H9 (cell line): ENCODE measurements at regions not wholly inside any gene's neighbourhood (a gene's known extent, or its start where the extent isn't known, plus 50 kb on each side); places are given as distances from the start of the nearest gene placed in this dataset.

ENCODE experiments used
- DNase-seq: peaks from one replicate; pipeline ENCODE4 v3.0.0-alpha.2; 2017
- H2AFZ ChIP-seq: one replicate; pipeline ENCODE4 v1.6.1; 2013; ENCODE audit warnings: mild to moderate bottlenecking, low read length, control low read depth, moderate library complexity
- H2AK5ac ChIP-seq: 2 replicates; pipeline ENCODE4 v1.6.1; 2013; ENCODE audit warnings: low read length, control low read depth, mixed read lengths; ENCODE audit not compliant: insufficient read length
- H2BK120ac ChIP-seq: one replicate; pipeline ENCODE4 v1.6.1; 2013; ENCODE audit warnings: low read depth, mild to moderate bottlenecking, low read length, control low read depth, inconsistent platforms; ENCODE audit not compliant: poor library complexity, severe bottlenecking
- H2BK12ac ChIP-seq: 2 replicates; pipeline ENCODE4 v1.6.1; 2013; ENCODE audit warnings: low read length, control low read depth, mixed read lengths, low read depth; ENCODE audit not compliant: insufficient read length
- H2BK15ac ChIP-seq: 2 replicates; pipeline ENCODE4 v1.6.1; 2013; ENCODE audit warnings: low read depth, low read length, control low read depth
- H2BK20ac ChIP-seq: one replicate; pipeline ENCODE4 v1.6.1; 2013; ENCODE audit warnings: low read depth, mild to moderate bottlenecking, low read length, control low read depth, inconsistent platforms; ENCODE audit not compliant: poor library complexity, severe bottlenecking
- H2BK5ac ChIP-seq: 2 replicates; pipeline ENCODE4 v1.6.1; 2013; ENCODE audit warnings: low read length, control low read depth, mixed read lengths; ENCODE audit not compliant: insufficient read length
- H3K14ac ChIP-seq: 2 replicates; pipeline ENCODE4 v1.6.1; 2013; ENCODE audit warnings: low read length, control low read depth; ENCODE audit not compliant: insufficient read depth
- H3K18ac ChIP-seq: 2 replicates; pipeline ENCODE4 v1.6.1; 2013; ENCODE audit warnings: low read depth, mild to moderate bottlenecking, mixed read lengths, low read length, control low read depth; ENCODE audit not compliant: insufficient read length
- H3K23ac ChIP-seq: 2 replicates; pipeline ENCODE4 v1.6.1; 2013; ENCODE audit warnings: low read length, control low read depth, mixed read lengths, low read depth; ENCODE audit not compliant: insufficient read length
- H3K23me2 ChIP-seq: 2 replicates; pipeline ENCODE4 v1.6.1; 2013; ENCODE audit warnings: low read depth, mild to moderate bottlenecking, mixed read lengths, low read length, control low read depth; ENCODE audit not compliant: insufficient read length, poor library complexity, severe bottlenecking
- H3K27ac ChIP-seq: 2 replicates; pipeline ENCODE4 v1.5.1; 2013; ENCODE audit warnings: low read length, control low read depth, mixed read lengths, low read depth; ENCODE audit not compliant: insufficient read length
- H3K27me3 ChIP-seq: 2 replicates; pipeline ENCODE4 v1.6.1; 2013; ENCODE audit warnings: low read length, control low read depth, inconsistent platforms; ENCODE audit not compliant: insufficient read depth
- H3K4ac ChIP-seq: 2 replicates; pipeline ENCODE4 v1.6.1; 2013; ENCODE audit warnings: low read depth, mild to moderate bottlenecking, control low read depth, inconsistent platforms, low read length, moderate library complexity
- H3K4me1 ChIP-seq: 2 replicates; pipeline ENCODE4 v1.6.1; 2013; ENCODE audit warnings: low read length, control low read depth, inconsistent platforms; ENCODE audit not compliant: insufficient read depth
- H3K4me2 ChIP-seq: 2 replicates; pipeline ENCODE4 v1.6.1; 2013; ENCODE audit warnings: low read length, control low read depth, mixed read lengths; ENCODE audit not compliant: insufficient read length, insufficient read depth
- H3K56ac ChIP-seq: 2 replicates; pipeline ENCODE4 v1.6.1; 2013; ENCODE audit warnings: low read depth, mild to moderate bottlenecking, mixed read lengths, low read length, control low read depth; ENCODE audit not compliant: insufficient read length
- H3K79me1 ChIP-seq: 2 replicates; pipeline ENCODE4 v1.6.1; 2013; ENCODE audit warnings: low read depth, mild to moderate bottlenecking, moderate library complexity, low read length, control low read depth, inconsistent platforms; ENCODE audit not compliant: insufficient read depth, poor library complexity, severe bottlenecking
- H3K79me2 ChIP-seq: 2 replicates; pipeline ENCODE4 v1.6.1; 2013; ENCODE audit warnings: low read length, control low read depth, inconsistent platforms; ENCODE audit not compliant: insufficient read depth
- H3K9ac ChIP-seq: 2 replicates; pipeline ENCODE4 v1.6.1; 2013; ENCODE audit warnings: low read length, control low read depth, mixed read lengths; ENCODE audit not compliant: insufficient read length; ENCODE audit errors: extremely low read depth
- H3K9me3 ChIP-seq: one replicate; pipeline ENCODE4 v1.6.1; 2013; ENCODE audit warnings: low read depth, low read length, inconsistent platforms; ENCODE audit not compliant: control insufficient read depth
- H3T11ph ChIP-seq: one replicate; pipeline ENCODE4 v1.6.1; 2013; ENCODE audit warnings: mild to moderate bottlenecking, low read length, control low read depth, inconsistent platforms
- H4K20me1 ChIP-seq: one replicate; pipeline ENCODE4 v1.6.1; 2013; ENCODE audit not compliant: control insufficient read depth, insufficient read length, insufficient read depth
- H4K5ac ChIP-seq: 2 replicates; pipeline ENCODE4 v1.6.1; 2013; ENCODE audit warnings: low read depth, mild to moderate bottlenecking, mixed read lengths, low read length, control low read depth; ENCODE audit not compliant: insufficient read length
- H4K8ac ChIP-seq: replicated peaks from 2 replicates; pipeline ENCODE4 v1.6.1; 2013; ENCODE audit warnings: low read length, control low read depth, mixed read lengths, low read depth; ENCODE audit not compliant: insufficient read length
- H4K91ac ChIP-seq: 2 replicates; pipeline ENCODE4 v1.6.1; 2013; ENCODE audit warnings: low read depth, mild to moderate bottlenecking, moderate library complexity, mixed read lengths, low read length, control low read depth; ENCODE audit not compliant: insufficient read length
- H3K27ac Mint-ChIP-seq, 3 experiments: 2 replicates in 2 of 3; 3 replicates in 1 of 3; pipeline ENCODE4 v1.8.0; 2020 to 2021; ENCODE audit warnings: mixed read lengths in 3 of 3, mild to moderate bottlenecking in 1 of 3, moderate library complexity in 1 of 3
- H3K27me3 Mint-ChIP-seq: 2 replicates; pipeline ENCODE4 v1.8.0; 2021; ENCODE audit warnings: low read depth, mild to moderate bottlenecking, moderate library complexity, mixed read lengths
- H3K36me3 Mint-ChIP-seq, 3 experiments: 2 replicates in 2 of 3; 3 replicates in 1 of 3; pipeline ENCODE4 v1.8.0; 2020 to 2021; ENCODE audit warnings: low read depth in 3 of 3, mixed read lengths in 3 of 3; ENCODE audit not compliant: insufficient read depth in 1 of 3
- H3K4me1 Mint-ChIP-seq, 2 experiments: 2 replicates each; pipeline ENCODE4 v1.8.0; 2020; ENCODE audit warnings: mixed read lengths in 2 of 2
- H3K4me3 Mint-ChIP-seq, 2 experiments: 2 replicates in 1 of 2; 3 replicates in 1 of 2; pipeline ENCODE4 v1.8.0; 2020 to 2021; ENCODE audit warnings: mild to moderate bottlenecking in 2 of 2, mixed read lengths in 2 of 2, moderate library complexity in 1 of 2
- H3K9me3 Mint-ChIP-seq, 2 experiments: 2 replicates in 1 of 2; 3 replicates in 1 of 2; pipeline ENCODE4 v1.8.0; 2020; ENCODE audit warnings: mild to moderate bottlenecking in 2 of 2, mixed read lengths in 2 of 2, moderate library complexity in 1 of 2
- WGBS: extraction: QIAGEN DNeasy Blood & Tissue Kit; methylation state at CpG from one replicate; pipeline ENCODE4 v1.1.7; 2013; ENCODE audit warnings: missing lambda C conversion rate, low lambda C conversion rate, mixed read lengths; ENCODE audit not compliant: insufficient read length; ENCODE audit errors: extremely low coverage; 5-methylcytosine and 5-hydroxymethylcytosine counted together
- TF ChIP-seq, protein P1 (sequence below): fragments of 200-600 bp; sonication (generic); conservative IDR thresholded peaks from 3 replicates; pipeline ENCODE4 v1.8.0; 2021; ENCODE audit warnings: antibody characterized with exemption, mild to moderate bottlenecking

- peaks cover 6 to 8% of the 10 kb centered on the region in 2 experiments; a peak in 4 of 5 replicates for H3K9me3 Mint-ChIP-seq
- no peak overlapping the region for H4K8ac ChIP-seq
- H3K27ac ChIP-seq, result no peak overlapping the region
- H2AFZ ChIP-seq, result no peak overlapping the region
- no peaks in the 10 kb centered on the region for H3K79me2 ChIP-seq
- H2BK15ac ChIP-seq, result no peak overlapping the region
- H3K14ac ChIP-seq, result no peak overlapping the region
- H2AK5ac ChIP-seq, result no peak overlapping the region
- H2BK5ac ChIP-seq, result no peak overlapping the region
- H2BK20ac ChIP-seq, result no peak overlapping the region
- no peak overlapping the region for H4K5ac ChIP-seq
- H3K9me3 ChIP-seq, result peaks cover under 1% of the 10 kb centered on the region
- H3K18ac ChIP-seq, result no peak overlapping the region
- peaks cover 9% of the 10 kb centered on the region for H3K23me2 ChIP-seq
- H4K20me1 ChIP-seq, result no peaks in the 10 kb centered on the region
- H2BK12ac ChIP-seq, result no peak overlapping the region
- no peak overlapping the region for H3K56ac ChIP-seq
- no peak overlapping the region for H3K27ac Mint-ChIP-seq
- H3K4me1 ChIP-seq, result no peaks in the 10 kb centered on the region; the same call in 1 of the 2 replicates
- TF ChIP-seq, protein P1, sequence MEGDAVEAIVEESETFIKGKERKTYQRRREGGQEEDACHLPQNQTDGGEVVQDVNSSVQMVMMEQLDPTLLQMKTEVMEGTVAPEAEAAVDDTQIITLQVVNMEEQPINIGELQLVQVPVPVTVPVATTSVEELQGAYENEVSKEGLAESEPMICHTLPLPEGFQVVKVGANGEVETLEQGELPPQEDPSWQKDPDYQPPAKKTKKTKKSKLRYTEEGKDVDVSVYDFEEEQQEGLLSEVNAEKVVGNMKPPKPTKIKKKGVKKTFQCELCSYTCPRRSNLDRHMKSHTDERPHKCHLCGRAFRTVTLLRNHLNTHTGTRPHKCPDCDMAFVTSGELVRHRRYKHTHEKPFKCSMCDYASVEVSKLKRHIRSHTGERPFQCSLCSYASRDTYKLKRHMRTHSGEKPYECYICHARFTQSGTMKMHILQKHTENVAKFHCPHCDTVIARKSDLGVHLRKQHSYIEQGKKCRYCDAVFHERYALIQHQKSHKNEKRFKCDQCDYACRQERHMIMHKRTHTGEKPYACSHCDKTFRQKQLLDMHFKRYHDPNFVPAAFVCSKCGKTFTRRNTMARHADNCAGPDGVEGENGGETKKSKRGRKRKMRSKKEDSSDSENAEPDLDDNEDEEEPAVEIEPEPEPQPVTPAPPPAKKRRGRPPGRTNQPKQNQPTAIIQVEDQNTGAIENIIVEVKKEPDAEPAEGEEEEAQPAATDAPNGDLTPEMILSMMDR, result no peak
- H3K36me3 Mint-ChIP-seq, result peaks cover 0 to under 1% (median 0%) of the 10 kb centered on the region in 3 experiments; a peak in 3 of 7 replicates
- no peak overlapping the region for H3K4ac ChIP-seq
- no peak overlapping the region for H3K4me2 ChIP-seq
- no peak overlapping the region for H3K4me3 Mint-ChIP-seq
- H3K9ac ChIP-seq, result no peak overlapping the region
- no peak overlapping the region for H3T11ph ChIP-seq
- H3K23ac ChIP-seq, result no peak overlapping the region
- no peaks in the 10 kb centered on the region for H3K79me1 ChIP-seq
- DNase-seq, result no peak
- H2BK120ac ChIP-seq, result no peak overlapping the region
- H3K4me1 Mint-ChIP-seq, result peaks cover 0 to 19% of the 10 kb centered on the region in 2 experiments
- peaks cover 73% of the 10 kb centered on the region for H3K27me3 Mint-ChIP-seq
- peaks cover 28% of the 10 kb centered on the region; the same call in 1 of the 2 replicates for H3K27me3 ChIP-seq
- H4K91ac ChIP-seq, result no peak overlapping the region
- WGBS, result no CpG with 5 or more reads among the region's 19 CpGs
These were observed 154.4 kb downstream of the ERCC6L2 start for GRCh38 chr9:96029722-96030530.
